Liver (tissue), 2 donors: ENCODE measurements at regions not wholly inside any gene's neighbourhood (a gene's known extent, or its start where the extent isn't known, plus 50 kb on each side); places are given as distances from the start of the nearest gene placed in this dataset.

Source experiments
- TF ChIP-seq, protein P1 (sequence below): fragments of 150-350 bp; IDR thresholded peaks from 2 replicates; pipeline ENCODE4 v1.5.1; 2017; ENCODE audit warnings: improper control_type of control experiment, low read depth, low read length; ENCODE audit not compliant: missing input control
- TF ChIP-seq, protein P2 (sequence below): IDR thresholded peaks from 2 replicates; pipeline ENCODE4 v1.6.1; 2016; ENCODE audit warnings: antibody characterized with exemption
- donor health status: healthy.

DNA sequence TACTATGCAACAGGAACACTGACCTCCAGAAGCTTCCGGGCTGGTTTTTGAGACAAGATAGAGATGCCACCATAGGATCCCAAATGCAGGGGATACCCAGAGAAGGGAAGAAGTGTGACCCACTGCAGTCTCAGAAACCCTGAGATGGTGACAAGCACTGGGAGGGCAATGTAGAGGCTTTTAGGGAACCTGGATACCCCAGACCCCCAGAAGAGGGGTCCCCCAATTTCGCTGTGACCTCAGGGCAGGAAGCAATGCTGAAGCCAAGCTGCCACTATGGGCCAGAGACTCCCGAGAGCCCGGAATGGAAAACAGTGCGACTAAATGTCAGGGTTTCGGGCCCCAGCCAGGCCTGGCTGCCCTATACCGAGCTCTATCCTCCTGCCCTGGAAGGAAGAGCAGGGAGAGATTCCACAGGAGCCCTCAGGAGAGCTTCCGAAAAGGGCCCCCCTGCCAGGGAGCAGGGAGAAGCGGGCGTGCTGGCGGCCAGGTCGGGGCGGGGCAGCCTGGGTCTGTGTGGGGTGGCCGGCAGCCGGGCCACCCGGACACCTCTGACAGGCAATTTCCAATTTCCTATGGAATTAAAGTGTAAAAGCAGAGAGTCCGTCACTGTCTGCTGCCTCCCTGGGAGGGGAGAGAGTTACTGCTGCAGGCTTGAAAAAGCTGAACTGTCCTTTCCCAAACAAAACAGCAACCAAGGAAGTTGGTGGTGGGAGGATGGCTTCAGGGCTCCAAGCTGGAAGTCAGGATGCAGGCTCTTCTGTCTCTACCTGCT is 154.2 kb downstream of the FGF18 start:
- TF ChIP-seq, protein P1, sequence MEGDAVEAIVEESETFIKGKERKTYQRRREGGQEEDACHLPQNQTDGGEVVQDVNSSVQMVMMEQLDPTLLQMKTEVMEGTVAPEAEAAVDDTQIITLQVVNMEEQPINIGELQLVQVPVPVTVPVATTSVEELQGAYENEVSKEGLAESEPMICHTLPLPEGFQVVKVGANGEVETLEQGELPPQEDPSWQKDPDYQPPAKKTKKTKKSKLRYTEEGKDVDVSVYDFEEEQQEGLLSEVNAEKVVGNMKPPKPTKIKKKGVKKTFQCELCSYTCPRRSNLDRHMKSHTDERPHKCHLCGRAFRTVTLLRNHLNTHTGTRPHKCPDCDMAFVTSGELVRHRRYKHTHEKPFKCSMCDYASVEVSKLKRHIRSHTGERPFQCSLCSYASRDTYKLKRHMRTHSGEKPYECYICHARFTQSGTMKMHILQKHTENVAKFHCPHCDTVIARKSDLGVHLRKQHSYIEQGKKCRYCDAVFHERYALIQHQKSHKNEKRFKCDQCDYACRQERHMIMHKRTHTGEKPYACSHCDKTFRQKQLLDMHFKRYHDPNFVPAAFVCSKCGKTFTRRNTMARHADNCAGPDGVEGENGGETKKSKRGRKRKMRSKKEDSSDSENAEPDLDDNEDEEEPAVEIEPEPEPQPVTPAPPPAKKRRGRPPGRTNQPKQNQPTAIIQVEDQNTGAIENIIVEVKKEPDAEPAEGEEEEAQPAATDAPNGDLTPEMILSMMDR: no peak
- TF ChIP-seq, protein P2, sequence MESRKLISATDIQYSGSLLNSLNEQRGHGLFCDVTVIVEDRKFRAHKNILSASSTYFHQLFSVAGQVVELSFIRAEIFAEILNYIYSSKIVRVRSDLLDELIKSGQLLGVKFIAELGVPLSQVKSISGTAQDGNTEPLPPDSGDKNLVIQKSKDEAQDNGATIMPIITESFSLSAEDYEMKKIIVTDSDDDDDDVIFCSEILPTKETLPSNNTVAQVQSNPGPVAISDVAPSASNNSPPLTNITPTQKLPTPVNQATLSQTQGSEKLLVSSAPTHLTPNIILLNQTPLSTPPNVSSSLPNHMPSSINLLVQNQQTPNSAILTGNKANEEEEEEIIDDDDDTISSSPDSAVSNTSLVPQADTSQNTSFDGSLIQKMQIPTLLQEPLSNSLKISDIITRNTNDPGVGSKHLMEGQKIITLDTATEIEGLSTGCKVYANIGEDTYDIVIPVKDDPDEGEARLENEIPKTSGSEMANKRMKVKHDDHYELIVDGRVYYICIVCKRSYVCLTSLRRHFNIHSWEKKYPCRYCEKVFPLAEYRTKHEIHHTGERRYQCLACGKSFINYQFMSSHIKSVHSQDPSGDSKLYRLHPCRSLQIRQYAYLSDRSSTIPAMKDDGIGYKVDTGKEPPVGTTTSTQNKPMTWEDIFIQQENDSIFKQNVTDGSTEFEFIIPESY: no peak
